ENCODE measurements at regions not wholly inside any gene's neighbourhood (a gene's known extent, or its start where the extent isn't known, plus 50 kb on each side); places are given as distances from the start of the nearest gene placed in this dataset.

- no peak for DNase-seq
These were observed 180.8 kb downstream of the ACTL7B start for GRCh38 chr9:108674766-108675530.

DNA sequence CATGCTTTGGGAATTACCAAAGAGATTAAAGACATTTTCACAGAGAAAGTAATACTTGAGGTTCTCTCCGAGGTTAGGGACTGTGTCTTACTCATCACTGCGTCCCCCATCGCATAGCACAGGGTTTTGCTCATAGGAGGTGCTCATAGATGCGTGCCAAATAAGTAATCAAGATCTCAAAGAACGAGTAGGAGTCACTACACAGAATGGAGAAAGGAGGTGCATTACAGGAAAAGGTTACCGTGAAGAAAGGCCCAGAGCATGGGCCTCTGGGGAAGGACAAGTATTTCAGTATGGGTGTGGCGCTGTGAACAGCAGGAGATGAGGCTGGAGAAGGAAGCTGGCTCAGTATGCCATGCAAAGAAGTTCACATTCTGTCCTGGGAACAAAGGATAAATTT is 182.4 kb downstream of the ACTL7B start:
- no peak for DNase-seq

DNA sequence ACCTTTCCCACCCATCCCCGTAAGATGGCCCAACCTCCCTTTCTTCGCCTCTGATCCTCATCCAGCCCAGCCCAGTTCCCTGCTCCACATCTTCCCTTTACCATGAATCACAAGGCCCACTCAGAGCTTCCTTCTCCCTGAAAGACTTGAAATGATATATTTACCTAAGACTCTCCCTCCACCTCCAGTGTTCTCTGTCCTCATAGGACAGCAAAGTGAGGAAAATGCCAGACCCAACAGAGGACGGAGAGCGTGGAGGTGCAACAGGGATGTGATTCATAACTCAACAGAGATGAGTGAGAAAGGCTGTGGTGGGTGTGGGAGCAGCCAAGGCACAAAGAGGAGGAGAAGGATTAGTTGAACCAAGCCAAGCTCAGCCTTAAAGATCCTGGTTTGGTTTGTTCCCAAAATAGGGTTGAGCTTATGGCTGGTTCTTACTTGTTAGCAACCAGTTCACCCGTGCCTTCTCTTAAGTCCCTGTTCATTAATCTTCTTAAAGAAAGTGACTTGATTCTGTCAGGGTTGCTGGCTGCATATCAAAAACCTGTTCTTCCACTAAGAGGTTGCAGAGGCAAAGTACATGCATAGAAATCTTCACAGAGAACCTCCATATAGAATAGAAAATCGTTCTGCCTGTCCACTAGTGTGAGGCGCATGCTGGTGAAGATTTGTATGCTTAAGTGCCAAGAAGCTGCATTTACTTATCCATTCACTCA is 183.2 kb downstream of the ACTL7B start:
- DNase-seq: no peak

DNA sequence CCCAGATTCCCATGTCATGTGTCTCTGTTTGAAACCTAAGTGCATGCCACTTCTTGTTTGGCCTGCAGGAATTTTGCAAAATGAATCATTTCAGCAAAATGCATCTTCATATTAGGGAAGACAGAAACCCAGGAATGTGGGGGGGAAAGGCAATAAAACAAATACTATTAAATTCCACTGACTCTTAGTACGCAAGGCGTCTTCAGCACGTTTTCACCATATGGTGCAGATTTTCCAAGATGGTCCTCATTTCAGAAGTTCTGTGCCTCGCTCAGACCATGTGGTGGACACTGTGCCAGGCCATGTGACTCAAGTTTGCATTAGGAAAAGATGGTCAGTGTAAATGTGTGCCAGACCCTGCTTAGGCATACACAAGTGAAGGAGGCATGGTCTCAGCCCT is 184.0 kb downstream of the ACTL7B start:
- DNase-seq: no peak

DNA sequence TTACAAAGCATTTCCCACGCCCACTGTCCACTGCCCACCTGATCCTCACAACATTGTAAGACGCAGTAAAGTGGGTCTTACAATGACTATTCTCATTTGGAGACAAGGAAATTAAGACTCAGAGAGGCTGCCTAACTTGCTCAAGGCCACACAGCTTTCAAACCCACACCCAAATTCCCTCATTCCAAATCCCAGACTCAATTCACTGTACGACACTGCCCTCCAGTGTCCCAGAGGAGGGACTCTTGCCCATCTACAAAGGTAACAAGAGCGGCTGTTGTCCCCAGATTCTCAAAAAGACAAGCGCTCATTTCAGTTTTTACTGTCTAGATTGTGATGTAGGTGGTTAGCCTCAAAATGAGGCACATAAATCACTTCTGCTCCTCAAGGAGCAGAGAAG is 184.6 kb downstream of the ACTL7B start:
- DNase-seq: no peak

- no peak for DNase-seq
These were observed 186.8 kb downstream of the ACTL7B start for GRCh38 chr9:108668938-108669335.

GRCh38 chr9:108668191-108668937 is 187.4 kb downstream of the ACTL7B start:
- no peak for DNase-seq

GRCh38 chr9:108666240-108666784 is 189.5 kb downstream of the ACTL7B start:
- DNase-seq: no peak

- no peak for DNase-seq
These were observed 190.1 kb downstream of the ACTL7B start for GRCh38 chr9:108665521-108666239.

DNA sequence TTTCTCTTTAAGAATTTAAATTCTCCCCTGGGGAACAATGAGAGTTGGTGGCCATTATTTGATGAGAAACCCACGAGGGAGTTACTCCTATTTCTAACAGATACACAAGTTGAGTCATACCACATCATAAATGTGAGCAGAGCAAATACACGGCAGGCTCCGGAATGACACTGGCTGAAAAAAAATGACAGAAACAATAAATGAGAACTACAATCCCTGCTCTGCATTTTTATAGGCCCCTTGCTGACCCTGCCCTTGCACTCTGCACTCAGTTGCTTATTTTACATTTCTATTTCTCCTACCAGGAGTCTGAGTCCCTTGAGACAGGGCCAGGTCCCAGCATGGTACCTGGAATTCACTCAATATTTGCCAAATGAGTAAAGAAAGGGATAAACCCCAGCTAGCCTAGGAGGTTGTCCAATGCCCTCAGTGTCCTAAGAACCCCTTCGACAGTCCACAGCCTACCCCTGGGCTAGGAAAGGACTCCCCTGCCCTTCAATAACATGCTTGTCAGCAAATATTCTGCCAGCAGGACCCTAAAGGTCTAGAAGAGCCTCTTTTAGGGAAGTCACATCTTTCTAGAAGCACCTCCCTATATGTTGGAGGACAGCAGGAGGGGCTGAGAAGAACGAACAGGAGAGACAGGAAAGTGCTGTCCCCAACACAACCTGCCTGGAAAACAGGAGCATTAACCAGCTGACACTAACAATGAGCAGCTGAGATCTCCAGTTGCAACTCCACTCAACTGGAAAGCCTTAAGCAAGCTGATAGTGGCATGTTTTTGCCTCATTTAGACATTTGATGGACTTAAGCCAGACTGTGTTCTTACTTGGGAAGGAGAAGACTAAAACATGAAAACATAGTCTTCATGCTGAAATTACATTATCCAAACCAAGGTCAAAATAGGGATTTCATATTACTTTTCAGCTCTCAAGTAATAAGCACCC is 191.2 kb downstream of the ACTL7B start:
- no peak for DNase-seq

DNA sequence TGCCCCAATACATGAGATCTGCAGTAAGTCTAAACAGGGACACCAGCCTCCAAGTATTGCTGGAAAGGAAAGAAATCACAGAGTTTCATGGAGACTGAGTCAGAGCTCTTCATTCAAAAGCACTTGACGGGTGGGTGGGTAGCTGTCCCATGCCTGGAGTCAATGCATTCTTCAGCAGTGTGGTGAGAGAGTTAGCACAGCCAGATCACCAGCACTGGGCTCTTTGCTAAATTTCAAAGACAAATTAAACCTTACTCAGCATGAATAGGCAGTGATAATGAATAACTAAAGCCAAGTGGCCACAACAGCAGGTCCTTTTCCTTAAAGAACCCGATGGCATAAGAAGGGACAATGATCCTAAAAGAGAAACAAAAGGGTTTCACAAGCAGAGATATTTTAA is 192.4 kb downstream of the ACTL7B start:
- DNase-seq: no peak

GRCh38 chr9:108662956-108663355 is 192.8 kb downstream of the ACTL7B start:
- no peak for DNase-seq

GRCh38 chr9:108662091-108662875 is 193.5 kb downstream of the ACTL7B start:
- no peak for DNase-seq

DNA sequence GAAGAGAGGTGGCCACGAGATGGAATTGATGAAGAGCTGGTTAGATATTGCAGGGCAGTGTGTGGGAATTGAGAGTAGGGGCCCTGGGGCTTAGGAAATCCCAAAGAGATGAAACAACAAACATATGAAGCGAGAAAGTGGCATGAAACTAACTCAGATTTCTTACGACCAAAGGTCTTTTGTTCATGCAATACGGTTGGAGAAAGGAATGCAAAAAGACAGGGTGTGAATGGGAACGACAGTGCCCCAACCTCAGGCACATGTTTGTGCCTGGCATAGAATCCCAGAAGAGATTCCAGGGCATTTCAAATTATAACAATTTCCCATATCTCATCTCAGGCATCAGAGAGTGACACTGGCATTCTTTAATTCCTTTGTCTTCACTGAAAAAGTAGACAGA is 199.2 kb downstream of the ACTL7B start:
- no peak for DNase-seq

DNA sequence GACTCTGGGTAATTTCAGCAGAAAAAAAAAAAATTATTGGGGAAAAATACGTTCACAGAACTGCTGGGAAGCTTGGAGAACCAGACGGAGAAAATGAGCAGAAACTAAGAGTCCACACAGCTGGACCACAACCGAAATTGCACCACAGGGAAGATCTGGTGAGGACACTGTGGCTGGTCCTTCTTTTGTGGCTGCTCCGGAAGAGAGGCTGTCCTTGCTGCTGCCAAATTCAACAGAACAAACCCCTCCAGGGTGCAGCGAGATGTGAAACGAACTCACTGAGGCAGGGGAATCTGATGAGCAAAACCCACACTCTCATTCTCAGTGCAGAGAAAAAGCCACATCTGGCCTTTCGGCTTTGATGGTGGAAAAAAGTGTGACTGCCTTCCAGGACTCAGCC is 200.0 kb downstream of the ACTL7B start:
- no peak for DNase-seq

DNA sequence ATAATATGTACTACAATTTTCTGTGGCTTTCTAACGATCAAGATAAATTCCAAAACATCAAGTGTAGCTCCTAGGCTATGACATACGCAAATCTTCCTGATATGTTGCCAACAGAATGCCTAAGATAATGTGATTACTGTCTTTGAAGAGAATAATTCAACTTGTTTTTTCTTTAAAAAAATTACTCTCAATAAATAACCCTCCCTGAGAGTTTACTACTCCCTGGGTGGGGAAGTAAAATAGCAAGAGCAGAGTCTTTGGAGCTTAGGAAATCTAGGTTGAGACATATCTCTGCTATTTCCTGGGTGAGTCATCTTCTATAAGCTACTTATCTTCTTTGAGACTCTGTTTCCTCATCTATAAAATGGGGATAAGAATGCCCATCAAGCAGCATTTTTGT is 201.2 kb downstream of the ACTL7B start:
- no peak for DNase-seq

DNA sequence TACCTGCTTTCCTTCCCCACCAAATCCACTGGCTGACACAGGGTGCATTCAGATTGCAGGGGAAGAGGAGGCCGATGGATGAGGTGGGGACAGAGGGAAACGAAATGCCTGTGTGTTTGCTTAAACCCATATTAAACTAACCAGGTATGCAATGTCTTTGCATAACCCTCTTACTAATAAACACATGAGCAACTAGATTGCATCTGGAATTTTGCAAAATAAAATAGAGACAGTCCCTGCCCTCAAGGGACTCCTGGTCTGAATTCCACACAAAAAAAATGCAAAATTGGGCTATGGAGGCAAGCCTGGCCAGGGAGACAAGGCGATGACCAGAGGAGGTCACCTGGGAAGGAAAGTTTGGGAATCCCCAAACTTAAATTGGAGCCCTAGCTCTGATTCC is 202.9 kb downstream of the ACTL7B start:
- no peak for DNase-seq

DNA sequence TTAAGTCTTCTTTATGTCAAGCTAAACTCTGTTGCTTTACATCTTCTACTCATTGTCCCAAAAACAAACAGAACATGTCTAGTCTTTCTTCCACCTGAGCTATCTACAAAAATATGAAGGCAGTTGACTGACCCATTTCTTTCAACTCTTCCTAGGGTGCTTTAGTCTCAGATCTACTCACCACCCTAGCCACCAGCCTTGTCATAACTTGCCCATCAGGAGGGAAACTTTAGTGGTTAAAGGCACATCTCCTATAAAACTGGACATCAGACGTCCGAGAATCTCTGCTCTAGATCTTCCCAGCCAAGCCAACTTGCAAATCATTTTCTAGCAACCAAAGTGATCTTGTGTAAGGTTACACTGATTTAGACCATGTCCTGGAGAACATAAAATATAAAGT is 205.0 kb downstream of the ACTL7B start:
- DNase-seq: no peak

DNA sequence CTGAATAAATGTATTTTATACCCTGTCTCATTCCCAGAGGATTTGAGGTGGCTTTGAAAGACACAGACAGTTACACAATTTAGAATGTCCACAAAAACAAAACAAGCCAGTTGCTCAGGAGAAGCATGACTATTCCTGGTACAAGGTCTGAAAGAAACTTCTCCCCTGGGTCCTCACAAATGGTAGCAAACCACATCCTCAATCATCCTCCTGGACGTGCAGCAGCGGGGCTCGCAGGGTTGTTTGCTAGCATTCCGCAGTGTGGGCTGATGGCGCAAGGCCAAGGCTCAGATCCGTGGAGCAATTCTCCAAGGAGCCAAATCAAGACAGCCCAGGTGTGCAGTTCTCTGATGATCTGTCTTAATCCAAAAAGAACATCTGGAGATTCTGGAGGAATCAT is 210.3 kb downstream of the ACTL7B start:
- DNase-seq: no peak

GRCh38 chr9:108643731-108644510 is 211.9 kb downstream of the ACTL7B start:
- no peak for DNase-seq

All from CD4-positive, alpha-beta T cell treated with Interleukin-21 for 1 hour (primary cell).